Common myeloid progenitor, CD34-positive (primary cell): ENCODE measurements at regions not wholly inside any gene's neighbourhood (a gene's known extent, or its start where the extent isn't known, plus 50 kb on each side); places are given as distances from the start of the nearest gene placed in this dataset.

Experiments used
- CTCF ChIA-PET: fragments of 350-600 bp; sonication (Branson Sonifier 250); formaldehyde crosslinking; loops from one replicate; lab custom pipeline; 2021; ENCODE audit warnings: antibody characterized with exemption; lab: Charles Lee
- POLR2A ChIA-PET: fragments of 350-600 bp; sonication (Branson Sonifier 250); formaldehyde crosslinking; loops from one replicate; lab custom pipeline; 2021; ENCODE audit warnings: antibody characterized with exemption; lab: Charles Lee
- DNase-seq, 3 donors: peaks; one replicate each; pipeline versions ENCODE4 v3.0.0 to v3.0.0-alpha.2; 2013
- H3K27ac ChIP-seq, 2 experiments: 1 replicate in 1 of 2; 2 replicates in 1 of 2; pipeline ENCODE4 v1.7.0; 2013; ENCODE audit warnings: inconsistent platforms in 2 of 2, low read length in 2 of 2, mild to moderate bottlenecking in 2 of 2, low read depth in 1 of 2, moderate library complexity in 1 of 2; ENCODE audit not compliant: severe bottlenecking in 2 of 2, insufficient read depth in 1 of 2, poor library complexity in 1 of 2
- H3K27me3 ChIP-seq, 5 experiments: replicated peaks in 2 of 5; 1 replicate in 3 of 5; 2 replicates in 2 of 5; pipeline versions ENCODE4 v1.6.1 to v1.7.0; 2013; ENCODE audit warnings: low read length in 4 of 5, mild to moderate bottlenecking in 2 of 5, moderate library complexity in 2 of 5, inconsistent platforms in 1 of 5; ENCODE audit not compliant: insufficient read depth in 5 of 5, control insufficient read depth in 4 of 5
- H3K36me3 ChIP-seq, 4 experiments: 1 replicate in 2 of 4; 2 replicates in 2 of 4; pipeline versions ENCODE4 v1.6.1 to v1.7.0; 2013; ENCODE audit warnings: low read length in 3 of 4, control low read depth in 1 of 4, mild to moderate bottlenecking in 1 of 4; ENCODE audit not compliant: control insufficient read depth in 4 of 4, insufficient read depth in 4 of 4
- H3K4me1 ChIP-seq, 4 experiments: 1 replicate in 3 of 4; 2 replicates in 1 of 4; pipeline versions ENCODE4 v1.6.1 to v1.7.1; 2013; ENCODE audit warnings: low read length in 3 of 4, mild to moderate bottlenecking in 3 of 4, control low read depth in 1 of 4, inconsistent platforms in 1 of 4, moderate library complexity in 1 of 4; ENCODE audit not compliant: control insufficient read depth in 4 of 4, insufficient read depth in 4 of 4; ENCODE audit errors: control extremely low read depth in 1 of 4
- H3K4me3 ChIP-seq, 7 experiments: 1 replicate in 4 of 7; 2 replicates in 3 of 7; pipeline versions ENCODE4 v1.5.1 to v1.7.0; 2013; ENCODE audit warnings: mild to moderate bottlenecking in 7 of 7, low read length in 6 of 7, moderate library complexity in 6 of 7, inconsistent platforms in 2 of 7, low read depth in 2 of 7, control low read depth in 1 of 7; ENCODE audit not compliant: insufficient read depth in 4 of 7, control insufficient read depth in 1 of 7; ENCODE audit errors: extremely low read depth in 1 of 7
- H3K9me3 ChIP-seq, 5 experiments: 1 replicate in 4 of 5; 2 replicates in 1 of 5; pipeline versions ENCODE4 v1.6.1 to v1.7.1; 2013; ENCODE audit warnings: low read length in 4 of 5, mild to moderate bottlenecking in 2 of 5, inconsistent platforms in 1 of 5, low read depth in 1 of 5, moderate library complexity in 1 of 5; ENCODE audit not compliant: control insufficient read depth in 4 of 5, insufficient read depth in 2 of 5; ENCODE audit errors: control extremely low read depth in 1 of 5
- WGBS: methylation state at CpG from one replicate; pipeline ENCODE4 v1.1.5; 2013; ENCODE audit not compliant: insufficient coverage; 5-methylcytosine and 5-hydroxymethylcytosine counted together

GRCh38 chr20:24718277-24718676 is 230.8 kb upstream of the CST7 start:
- Histone ChIP-seq H3K4me1 (peaks cover 4 to 7% (median 5%) of the 10 kb centered on the region in 4 experiments), H3K27me3 (no peaks in the 10 kb centered on the region), H3K36me3 (no peaks in the 10 kb centered on the region), H3K27ac (no peak overlapping the region), H3K9me3 (peaks cover 0 to 4% (median 2%) of the 10 kb centered on the region in 5 experiments), H3K4me3 (no peak overlapping the region)
- ChIA-PET POLR2A (no interaction called here), CTCF (no interaction called here)
- no peak for DNase-seq
- 83% methylated on average over 1 of the region's 2 CpGs for WGBS

GRCh38 chr20:24718696-24719095 is 230.4 kb upstream of the CST7 start:
- peaks cover 0 to 4% (median 2%) of the 10 kb centered on the region in 5 experiments for H3K9me3 ChIP-seq
- POLR2A ChIA-PET = no interaction called here
- no peaks in the 10 kb centered on the region for H3K36me3 ChIP-seq
- no peak overlapping the region for H3K27ac ChIP-seq
- H3K27me3 ChIP-seq = no peaks in the 10 kb centered on the region
- DNase-seq = no peak
- WGBS = no CpG with 5 or more reads among the region's 1 CpG
- peaks cover 4 to 11% (median 8%) of the 10 kb centered on the region in 4 experiments for H3K4me1 ChIP-seq
- CTCF ChIA-PET = no interaction called here
- H3K4me3 ChIP-seq = no peak overlapping the region

DNA sequence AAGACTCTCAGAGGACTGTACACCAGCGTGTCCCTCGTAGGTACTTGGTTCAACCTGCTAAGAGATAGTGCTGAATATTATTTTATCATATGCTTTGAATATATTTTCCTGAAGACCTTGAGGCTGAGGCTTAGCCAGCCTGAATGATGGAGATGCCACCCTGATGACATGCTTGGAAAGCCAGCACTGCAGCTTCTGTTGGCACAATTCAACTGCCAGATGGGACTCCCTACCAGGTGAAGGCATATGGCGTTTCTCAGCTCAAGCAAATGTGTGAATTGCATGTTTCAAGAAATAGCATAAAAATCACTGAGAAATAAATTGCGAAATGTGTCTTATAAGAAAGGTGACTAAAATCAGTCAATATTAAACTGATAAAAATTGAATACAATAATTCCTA is 228.1 kb upstream of the CST7 start:
- H3K27ac ChIP-seq = no peak overlapping the region
- H3K27me3 ChIP-seq = no peaks in the 10 kb centered on the region
- DNase-seq = no peak
- no peak overlapping the region for H3K4me3 ChIP-seq
- WGBS = 100% methylated on average over 1 of the region's 4 CpGs
- no peaks in the 10 kb centered on the region for H3K36me3 ChIP-seq
- no peaks in the 10 kb centered on the region for H3K9me3 ChIP-seq
- CTCF ChIA-PET = interaction anchor here (1.2 kb wide), 1 partner anchor 15 kb away, joined by 3 read pairs; no protein-coding TSS in a partner anchor
- POLR2A ChIA-PET = no interaction called here
- peaks cover 4 to 19% (median 12%) of the 10 kb centered on the region in 4 experiments for H3K4me1 ChIP-seq

DNA sequence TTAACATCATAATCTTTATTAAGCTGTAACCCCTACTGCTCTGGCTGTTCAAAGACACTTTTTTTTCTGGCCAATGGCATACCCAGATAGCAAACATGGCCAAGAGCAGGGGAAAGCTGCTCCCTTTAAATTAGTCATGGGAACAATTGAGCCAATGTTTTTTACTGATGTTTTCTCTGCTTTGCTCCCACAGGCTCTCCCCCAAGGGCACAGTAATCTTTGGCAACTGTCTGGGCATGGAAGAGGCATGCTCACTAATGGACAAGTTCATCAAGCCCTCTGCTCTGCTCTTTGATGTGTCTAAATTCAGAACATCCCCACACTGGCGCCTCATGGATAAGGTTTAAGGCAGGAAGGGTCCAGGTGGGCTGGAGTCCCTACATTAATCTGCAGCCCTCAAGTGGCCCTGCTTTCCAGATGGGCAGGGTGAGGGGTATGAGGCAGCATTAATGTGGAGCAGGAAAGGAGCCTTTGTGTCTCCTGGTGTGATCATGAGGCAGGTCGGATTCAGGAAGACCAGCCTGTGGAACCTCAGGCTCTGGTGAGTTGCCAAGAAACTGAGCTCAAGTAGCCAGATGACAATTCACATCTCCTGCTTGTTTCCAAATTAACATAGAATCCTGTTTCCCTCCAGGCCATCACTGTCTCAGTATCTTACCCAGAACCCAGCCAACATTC is 227.0 kb upstream of the CST7 start:
- DNase-seq = no peak
- Histone ChIP-seq H3K9me3 (no peaks in the 10 kb centered on the region), H3K36me3 (no peaks in the 10 kb centered on the region), H3K27me3 (no peaks in the 10 kb centered on the region), H3K4me3 (no peak overlapping the region), H3K4me1 (peaks cover 4 to 19% (median 12%) of the 10 kb centered on the region in 4 experiments), H3K27ac (no peak overlapping the region)
- 94% methylated on average over 2 of the region's 2 CpGs for WGBS
- ChIA-PET CTCF (no interaction called here), POLR2A (no interaction called here)

DNA sequence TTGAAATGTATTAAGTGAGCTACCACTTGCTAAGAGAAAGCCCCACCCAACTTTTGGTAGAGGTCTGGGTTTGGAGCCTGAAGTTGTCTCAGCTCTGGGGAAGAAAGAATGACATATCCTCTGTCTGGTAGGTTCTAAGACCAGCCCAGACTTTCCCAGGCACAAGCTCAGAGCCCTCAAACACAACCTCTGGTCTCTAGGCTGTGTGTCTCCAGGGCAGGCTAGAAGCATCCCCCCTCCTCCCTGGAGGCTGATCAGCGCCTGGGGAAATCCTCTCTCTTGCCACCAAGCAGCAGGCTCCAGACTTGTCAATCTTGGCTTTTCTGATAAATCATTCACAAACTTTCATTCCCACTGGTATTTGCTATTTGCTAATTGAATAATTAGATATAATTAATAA is 226.5 kb upstream of the CST7 start:
- H3K36me3 ChIP-seq = no peaks in the 10 kb centered on the region
- POLR2A ChIA-PET = no interaction called here
- WGBS = no CpG with 5 or more reads among the region's 1 CpG
- H3K4me3 ChIP-seq = no peak overlapping the region
- H3K27me3 ChIP-seq = no peaks in the 10 kb centered on the region
- no peak overlapping the region for H3K27ac ChIP-seq
- CTCF ChIA-PET = no interaction called here
- no peak for DNase-seq
- H3K9me3 ChIP-seq = no peaks in the 10 kb centered on the region
- H3K4me1 ChIP-seq = peaks cover 4 to 19% (median 12%) of the 10 kb centered on the region in 4 experiments

DNA sequence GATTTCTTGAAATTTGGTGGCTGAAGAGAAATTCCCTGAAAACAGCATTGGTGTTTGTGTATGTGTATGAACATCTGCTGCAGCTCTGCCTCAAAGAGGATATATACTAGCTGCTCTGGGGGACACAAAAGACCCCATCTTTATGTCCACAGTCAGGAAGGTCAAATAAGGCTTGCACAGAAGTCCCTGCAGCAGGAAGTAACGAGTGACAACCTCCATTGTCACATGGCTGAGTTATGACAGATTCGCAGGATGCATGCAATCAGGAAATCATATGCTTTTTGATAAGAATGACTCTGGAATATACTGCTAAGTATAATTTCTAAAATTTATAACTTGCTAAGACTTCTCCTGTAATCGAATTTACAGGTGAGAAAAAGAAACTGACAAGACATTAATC is 225.9 kb upstream of the CST7 start:
- H3K9me3 ChIP-seq = no peaks in the 10 kb centered on the region
- no peaks in the 10 kb centered on the region for H3K27me3 ChIP-seq
- WGBS = 0% methylated on average over 3 of the region's 3 CpGs
- DNase-seq = peak; percentile 8 to 58 (median 45)
- peaks cover 4 to 19% (median 12%) of the 10 kb centered on the region in 4 experiments for H3K4me1 ChIP-seq
- H3K27ac ChIP-seq = no peak overlapping the region
- ChIA-PET CTCF (no interaction called here), POLR2A (no interaction called here)
- H3K4me3 ChIP-seq = peak overlapping the region in 2 of 7 experiments; percentile 21 to 29
- H3K36me3 ChIP-seq = no peaks in the 10 kb centered on the region

GRCh38 chr20:24723647-24724352 is 225.3 kb upstream of the CST7 start:
- ChIA-PET CTCF (no interaction called here), POLR2A (no interaction called here)
- no peaks in the 10 kb centered on the region for H3K27me3 ChIP-seq
- 44% methylated on average over 10 of the region's 13 CpGs for WGBS
- H3K36me3 ChIP-seq = no peaks in the 10 kb centered on the region
- DNase-seq = peak in 2 of 3 donors; percentile 24 to 39
- H3K4me3 ChIP-seq = peak overlapping the region in 2 of 7 experiments; percentile 21 to 29
- no peak overlapping the region for H3K27ac ChIP-seq
- H3K9me3 ChIP-seq = peaks cover 0 to under 1% (median 0%) of the 10 kb centered on the region in 5 experiments
- peaks cover 4 to 19% (median 12%) of the 10 kb centered on the region in 4 experiments for H3K4me1 ChIP-seq
